NCI-H1105 (cell line): ENCODE measurements at regions not wholly inside any gene's neighbourhood (a gene's known extent, or its start where the extent isn't known, plus 50 kb on each side); places are given as distances from the start of the nearest gene placed in this dataset.

Experiments
- DNase-seq: peaks from one replicate; lab custom pipeline; 2025; lab: John Stamatoyannopoulos, UW

- DNase-seq, result no peak
These were observed 314.1 kb upstream of the LRIG3 start for GRCh38 chr12:59234391-59234790.

- no peak for DNase-seq
These were observed 310.0 kb upstream of the LRIG3 start for GRCh38 chr12:59230334-59230733.

GRCh38 chr12:59219148-59219547 is 298.8 kb upstream of the LRIG3 start:
- DNase-seq, result no peak

GRCh38 chr12:59196989-59197388 is 276.7 kb upstream of the LRIG3 start:
- DNase-seq, result no peak

GRCh38 chr12:59194794-59195193 is 274.5 kb upstream of the LRIG3 start:
- DNase-seq, result no peak

- DNase-seq, result no peak
These were observed 273.3 kb upstream of the LRIG3 start for GRCh38 chr12:59193476-59194050.

- no peak for DNase-seq
These were observed 271.1 kb upstream of the LRIG3 start for GRCh38 chr12:59191372-59191771.

- peak; percentile 54 for DNase-seq
These were observed 266.1 kb upstream of the LRIG3 start for GRCh38 chr12:59186451-59186850.

GRCh38 chr12:59185295-59185694 is 265.0 kb upstream of the LRIG3 start:
- no peak for DNase-seq

- DNase-seq, result no peak
These were observed 262.6 kb upstream of the LRIG3 start for GRCh38 chr12:59182658-59183455.

GRCh38 chr12:59182191-59182590 is 261.9 kb upstream of the LRIG3 start:
- no peak for DNase-seq

- DNase-seq, result no peak
These were observed 261.0 kb upstream of the LRIG3 start for GRCh38 chr12:59181196-59181777.

- no peak for DNase-seq
These were observed 258.9 kb upstream of the LRIG3 start for GRCh38 chr12:59179231-59179630.

GRCh38 chr12:59173695-59174094 is 253.4 kb upstream of the LRIG3 start:
- no peak for DNase-seq

- no peak for DNase-seq
These were observed 248.3 kb upstream of the LRIG3 start for GRCh38 chr12:59168647-59169046.

- DNase-seq, result no peak
These were observed 246.2 kb upstream of the LRIG3 start for GRCh38 chr12:59166457-59166856.

- DNase-seq, result no peak
These were observed 244.9 kb upstream of the LRIG3 start for GRCh38 chr12:59164991-59165718.

GRCh38 chr12:59164226-59164625 is 243.9 kb upstream of the LRIG3 start:
- DNase-seq, result no peak

GRCh38 chr12:59158681-59159080 is 238.4 kb upstream of the LRIG3 start:
- no peak for DNase-seq

GRCh38 chr12:59158066-59158465 is 237.8 kb upstream of the LRIG3 start:
- DNase-seq, result no peak

GRCh38 chr12:59155448-59155847 is 235.1 kb upstream of the LRIG3 start:
- no peak for DNase-seq

GRCh38 chr12:59151243-59151642 is 230.9 kb upstream of the LRIG3 start:
- no peak for DNase-seq
